Thyroid gland (tissue), 4 donors: ENCODE measurements at regions not wholly inside any gene's neighbourhood (a gene's known extent, or its start where the extent isn't known, plus 50 kb on each side); places are given as distances from the start of the nearest gene placed in this dataset.

Source experiments
- POLR2A ChIP-seq, 2 donors: fragments of 450-650 bp; IDR thresholded peaks; one replicate each; pipeline ENCODE4 v1.6.1; 2017; ENCODE audit warnings: antibody characterized with exemption in 2 of 2, mild to moderate bottlenecking in 2 of 2, moderate library complexity in 1 of 2
- TF ChIP-seq, protein P1 (sequence below), 6 experiments: fragments of 200-600 bp in 3 of 6; fragments of 450-650 bp in 3 of 6; sonication (generic) in 3 of 6; IDR thresholded peaks; one replicate each; pipeline ENCODE4 v1.5.1; 2016 to 2019; ENCODE audit warnings: antibody characterized with exemption in 6 of 6, mild to moderate bottlenecking in 2 of 6, inconsistent platforms in 1 of 6, moderate library complexity in 1 of 6

DNA sequence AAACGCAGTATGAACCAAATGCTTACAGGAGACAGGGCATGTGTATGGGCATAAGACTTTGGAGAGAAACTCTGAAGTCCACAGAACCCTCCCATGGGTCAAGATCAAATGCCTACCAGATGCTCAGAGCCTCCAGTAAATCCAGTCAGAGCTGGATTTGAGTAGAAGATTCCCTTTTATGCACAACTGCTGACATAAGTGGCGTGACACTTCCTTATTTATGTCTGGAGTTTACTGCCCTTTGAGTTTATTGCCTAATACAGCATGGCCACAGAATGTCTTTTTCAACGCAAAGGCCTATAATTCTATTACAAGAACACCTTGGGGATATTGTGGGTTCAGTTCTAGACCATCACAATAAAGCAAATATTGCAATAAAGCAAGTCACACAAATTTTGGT is 220.0 kb upstream of the FOXQ1 start:
- TF ChIP-seq, protein P1, sequence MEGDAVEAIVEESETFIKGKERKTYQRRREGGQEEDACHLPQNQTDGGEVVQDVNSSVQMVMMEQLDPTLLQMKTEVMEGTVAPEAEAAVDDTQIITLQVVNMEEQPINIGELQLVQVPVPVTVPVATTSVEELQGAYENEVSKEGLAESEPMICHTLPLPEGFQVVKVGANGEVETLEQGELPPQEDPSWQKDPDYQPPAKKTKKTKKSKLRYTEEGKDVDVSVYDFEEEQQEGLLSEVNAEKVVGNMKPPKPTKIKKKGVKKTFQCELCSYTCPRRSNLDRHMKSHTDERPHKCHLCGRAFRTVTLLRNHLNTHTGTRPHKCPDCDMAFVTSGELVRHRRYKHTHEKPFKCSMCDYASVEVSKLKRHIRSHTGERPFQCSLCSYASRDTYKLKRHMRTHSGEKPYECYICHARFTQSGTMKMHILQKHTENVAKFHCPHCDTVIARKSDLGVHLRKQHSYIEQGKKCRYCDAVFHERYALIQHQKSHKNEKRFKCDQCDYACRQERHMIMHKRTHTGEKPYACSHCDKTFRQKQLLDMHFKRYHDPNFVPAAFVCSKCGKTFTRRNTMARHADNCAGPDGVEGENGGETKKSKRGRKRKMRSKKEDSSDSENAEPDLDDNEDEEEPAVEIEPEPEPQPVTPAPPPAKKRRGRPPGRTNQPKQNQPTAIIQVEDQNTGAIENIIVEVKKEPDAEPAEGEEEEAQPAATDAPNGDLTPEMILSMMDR (IDR thresholded peaks at IDR 0.05), result no peak
- TF ChIP-seq POLR2A (IDR thresholded peaks at IDR 0.05), result no peak
